ENCODE measurements at regions not wholly inside any gene's neighbourhood (a gene's known extent, or its start where the extent isn't known, plus 50 kb on each side); places are given as distances from the start of the nearest gene placed in this dataset.

- DNase-seq = no peak
Observed at GRCh38 chr6:105901583-105901982, 184.6 kb upstream of the PRDM1 start.

- no peak for DNase-seq
Observed at GRCh38 chr6:105900125-105900937, 185.8 kb upstream of the PRDM1 start.

- no peak for DNase-seq
Observed at GRCh38 chr6:105898286-105898685, 187.8 kb upstream of the PRDM1 start.

- no peak for DNase-seq
Observed at GRCh38 chr6:105897131-105897530, 189.0 kb upstream of the PRDM1 start.

GRCh38 chr6:105896821-105897095 is 189.4 kb upstream of the PRDM1 start:
- no peak for DNase-seq

- DNase-seq = no peak
Observed at GRCh38 chr6:105896052-105896820, 189.9 kb upstream of the PRDM1 start.

- DNase-seq = no peak
Observed at GRCh38 chr6:105894556-105894955, 191.6 kb upstream of the PRDM1 start.

- DNase-seq = no peak
Observed at GRCh38 chr6:105893741-105894140, 192.4 kb upstream of the PRDM1 start.

- DNase-seq = no peak
Observed at GRCh38 chr6:105892577-105893262, 193.4 kb upstream of the PRDM1 start.

GRCh38 chr6:105890521-105891244 is 195.5 kb upstream of the PRDM1 start:
- no peak for DNase-seq

DNA sequence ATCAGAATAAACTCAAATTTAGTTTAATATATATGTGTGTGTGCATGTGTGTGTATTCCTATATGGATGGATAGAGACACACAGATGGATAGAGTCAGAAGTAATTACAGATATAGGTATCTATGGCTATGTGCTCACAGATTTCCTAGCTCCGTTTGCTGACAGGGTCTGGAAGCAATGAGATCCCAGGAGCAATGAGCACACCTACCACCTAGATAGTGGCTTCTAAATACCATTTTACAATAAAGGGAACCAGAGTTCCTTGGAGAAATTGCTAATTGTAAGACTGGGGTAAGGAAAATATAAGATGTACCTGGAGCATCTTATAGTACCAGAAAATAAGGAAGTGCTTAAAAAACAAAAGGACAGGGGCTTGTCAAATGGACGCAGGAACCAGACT is 196.2 kb upstream of the PRDM1 start:
- DNase-seq = no peak

- no peak for DNase-seq
Observed at GRCh38 chr6:105886814-105887544, 199.2 kb upstream of the PRDM1 start.

DNA sequence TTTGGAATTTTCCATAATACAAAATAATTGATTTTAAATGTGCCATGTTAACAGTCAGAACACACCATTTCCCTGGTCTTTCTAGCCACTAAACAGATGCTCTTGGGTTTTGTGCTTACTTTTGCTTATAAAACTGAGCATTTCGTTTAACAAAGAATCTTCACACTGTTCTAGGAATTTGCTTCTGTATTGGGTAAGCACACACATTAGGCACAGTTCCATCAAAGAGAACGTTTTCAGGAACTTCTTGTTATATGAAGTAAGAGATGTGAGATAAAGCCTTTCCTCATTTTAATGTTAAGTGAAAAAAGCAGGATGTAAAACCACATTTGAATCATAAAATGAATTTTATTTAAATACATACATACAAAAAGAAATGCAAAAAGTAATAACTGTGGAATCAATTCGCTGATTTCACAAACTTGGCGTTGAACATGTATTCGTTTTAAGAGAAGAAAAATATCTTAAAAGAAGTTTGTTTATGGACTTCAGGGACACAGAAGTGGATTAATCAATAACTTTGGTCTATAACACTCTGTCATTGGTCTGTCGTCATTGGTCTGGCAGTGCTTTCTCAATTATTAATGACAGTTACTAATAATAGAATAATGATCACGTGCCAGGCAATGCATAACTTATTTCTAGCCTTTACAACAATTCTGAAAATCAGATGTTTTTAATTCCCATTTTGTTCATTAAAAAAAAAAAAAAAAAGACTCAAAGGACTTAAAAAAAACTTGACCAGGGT is 199.9 kb upstream of the PRDM1 start:
- DNase-seq = no peak

GRCh38 chr6:105884426-105884825 is 201.7 kb upstream of the PRDM1 start:
- no peak for DNase-seq

DNA sequence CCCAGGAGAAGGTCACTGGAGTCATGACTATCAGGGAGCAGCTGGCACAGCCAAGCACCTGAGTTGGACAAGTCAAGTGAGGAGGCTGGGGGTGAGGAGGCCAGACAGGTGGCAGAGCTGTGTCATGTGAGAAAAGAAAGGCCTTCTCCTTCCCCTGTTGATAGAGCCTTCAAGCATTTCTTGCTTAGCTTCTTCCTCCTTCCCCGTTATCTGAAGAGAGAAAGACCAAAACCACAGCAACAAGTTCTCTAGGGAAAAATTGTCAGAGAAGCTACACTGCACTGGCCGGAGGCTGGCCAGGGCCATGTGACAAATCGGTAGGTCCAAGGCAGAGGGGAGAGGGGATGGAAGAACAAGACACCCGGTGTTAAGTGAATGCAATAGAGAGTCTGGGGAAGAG is 202.1 kb upstream of the PRDM1 start:
- no peak for DNase-seq

DNA sequence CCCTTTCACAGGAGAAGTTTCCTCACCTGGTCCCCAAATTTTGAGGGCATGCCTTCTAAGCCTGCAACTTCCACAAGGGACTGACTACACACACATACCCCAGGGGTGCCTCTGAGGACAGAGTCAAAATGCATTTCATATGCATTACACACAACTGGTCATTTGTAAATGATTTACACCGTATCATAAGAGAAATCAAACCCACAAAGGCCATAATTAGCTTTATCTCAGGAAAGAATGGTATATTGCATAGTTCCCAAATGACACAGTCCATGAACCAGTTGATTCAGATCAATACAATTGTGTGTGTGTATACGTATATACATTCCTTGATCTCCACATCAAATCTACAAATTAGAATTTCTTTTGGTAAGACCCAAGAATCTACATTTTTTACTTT is 203.3 kb upstream of the PRDM1 start:
- DNase-seq = no peak

GRCh38 chr6:105882121-105882803 is 203.9 kb upstream of the PRDM1 start:
- DNase-seq = no peak

DNA sequence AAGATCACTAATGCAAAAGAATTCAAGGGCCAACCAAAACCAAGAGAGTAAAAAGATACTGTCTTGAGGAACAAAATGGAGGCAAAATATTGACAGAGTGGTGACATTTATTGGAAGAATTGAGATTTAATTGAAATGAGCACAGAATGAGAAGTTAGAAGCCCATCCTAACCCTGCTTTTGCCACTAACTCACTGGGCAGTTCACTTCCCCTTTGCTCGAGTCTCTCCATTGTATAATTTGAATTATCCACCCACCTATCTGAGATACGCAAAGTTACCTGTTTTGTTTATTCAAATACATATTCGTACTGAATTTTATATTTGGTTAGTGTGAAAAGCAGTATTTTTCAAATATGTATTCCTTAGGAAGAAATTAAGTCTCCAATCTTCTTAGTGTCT is 204.5 kb upstream of the PRDM1 start:
- DNase-seq = no peak

- DNase-seq = no peak
Observed at GRCh38 chr6:105880030-105880492, 206.1 kb upstream of the PRDM1 start.

DNA sequence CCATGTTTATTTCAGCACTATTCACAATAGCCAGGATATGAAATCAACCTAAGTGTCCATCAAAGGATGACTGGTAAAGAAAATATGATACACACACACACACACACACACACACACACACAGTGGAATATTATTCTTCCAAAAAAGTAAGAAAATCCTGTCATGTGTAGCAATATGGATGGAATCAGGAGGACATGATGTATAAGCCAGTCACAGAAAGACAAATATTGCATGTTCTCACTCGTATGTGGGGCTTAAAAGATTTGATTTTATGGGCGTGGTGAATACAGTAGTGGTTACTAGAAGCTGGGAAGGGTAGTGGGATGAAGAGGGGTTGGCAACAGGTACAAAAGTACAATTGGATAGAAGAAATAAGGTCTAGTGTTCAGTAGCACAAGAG is 207.0 kb upstream of the PRDM1 start:
- DNase-seq = no peak

- DNase-seq = no peak
Observed at GRCh38 chr6:105875974-105876640, 210.0 kb upstream of the PRDM1 start.

Data from NCI-H1436 (cell line).